IMR-90 (cell line): ENCODE measurements at regions not wholly inside any gene's neighbourhood (a gene's known extent, or its start where the extent isn't known, plus 50 kb on each side); places are given as distances from the start of the nearest gene placed in this dataset.

Source experiments
- CHD1 ChIP-seq: IDR thresholded peaks from 2 replicates; pipeline ENCODE4 v1.6.1; 2012; ENCODE audit warnings: low read depth, low read length, improper control_type of control experiment
- CTCF ChIP-seq: conservative IDR thresholded peaks from 2 replicates; pipeline ENCODE4 v1.5.1; 2012; ENCODE audit warnings: mild to moderate bottlenecking, low read depth, low read length, improper control_type of control experiment
- ELK1 ChIP-seq: fragments of 150-350 bp; IDR thresholded peaks from 2 replicates; pipeline ENCODE4 v1.6.1; 2016; ENCODE audit warnings: low read depth, mild to moderate bottlenecking, low read length, moderate library complexity, borderline replicate concordance
- FOS ChIP-seq: fragments of 150-350 bp; IDR thresholded peaks from 2 replicates; pipeline ENCODE4 v1.6.1; 2016; ENCODE audit warnings: low read depth, low read length
- MAFK ChIP-seq: IDR thresholded peaks from 2 replicates; pipeline ENCODE4 v1.6.1; 2012; ENCODE audit warnings: low read depth, low read length, improper control_type of control experiment
- MAZ ChIP-seq: IDR thresholded peaks from 2 replicates; pipeline ENCODE4 v1.6.1; 2012; ENCODE audit warnings: low read depth, mild to moderate bottlenecking, low read length, improper control_type of control experiment, moderate library complexity, borderline replicate concordance
- MXI1 ChIP-seq: IDR thresholded peaks from 2 replicates; pipeline ENCODE4 v1.6.1; 2012; ENCODE audit warnings: low read depth, mild to moderate bottlenecking, low read length, moderate library complexity, borderline replicate concordance
- POLR2A ChIP-seq: IDR thresholded peaks from 2 replicates; pipeline ENCODE4 v1.6.1; 2012; ENCODE audit warnings: mild to moderate bottlenecking, low read depth, low read length
- RAD21 ChIP-seq: IDR thresholded peaks from 2 replicates; pipeline ENCODE4 v1.6.1; 2012; ENCODE audit warnings: low read length, improper control_type of control experiment
- RFX5 ChIP-seq: IDR thresholded peaks from 2 replicates; pipeline ENCODE4 v1.8.0; 2012; ENCODE audit warnings: low read depth, mild to moderate bottlenecking, low read length, moderate library complexity
- SMC3 ChIP-seq: fragments of 150-350 bp; IDR thresholded peaks from 2 replicates; pipeline ENCODE4 v1.6.1; 2016; ENCODE audit warnings: low read depth, mild to moderate bottlenecking, antibody characterized with exemption, low read length, moderate library complexity
- USF2 ChIP-seq: fragments of 150-350 bp; IDR thresholded peaks from 2 replicates; pipeline ENCODE4 v1.6.1; 2017; ENCODE audit warnings: mild to moderate bottlenecking, antibody characterized with exemption, low read length, low read depth

GRCh38 chr10:33841678-33842077, 507.2 kb upstream of the NRP1 start:
- no peak for TF ChIP-seq CTCF
- no peak for TF ChIP-seq MXI1
- TF ChIP-seq POLR2A, result no peak
- TF ChIP-seq FOS, result no peak
- TF ChIP-seq MAZ, result no peak
- TF ChIP-seq SMC3, result no peak
- no peak for TF ChIP-seq RFX5
- TF ChIP-seq RAD21, result no peak
- TF ChIP-seq USF2, result no peak
- TF ChIP-seq CHD1, result no peak
- TF ChIP-seq ELK1, result no peak
- no peak for TF ChIP-seq MAFK
